Esophagus (tissue), 2 donors: ENCODE measurements at regions not wholly inside any gene's neighbourhood (a gene's known extent, or its start where the extent isn't known, plus 50 kb on each side); places are given as distances from the start of the nearest gene placed in this dataset.

ENCODE experiments used
- H3K27ac ChIP-seq, 2 donors: one replicate each; pipeline ENCODE4 v1.5.1; 2013; ENCODE audit warnings: low read depth in 2 of 2, mild to moderate bottlenecking in 2 of 2, inconsistent platforms in 1 of 2, low read length in 1 of 2, moderate library complexity in 1 of 2
- H3K27me3 ChIP-seq, 2 donors: one replicate each; pipeline ENCODE4 v1.6.1; 2013; ENCODE audit warnings: low read length in 2 of 2, control low read depth in 1 of 2, mild to moderate bottlenecking in 1 of 2; ENCODE audit not compliant: insufficient read depth in 2 of 2, control insufficient read depth in 1 of 2
- H3K36me3 ChIP-seq, 2 donors: one replicate each; pipeline ENCODE4 v1.6.1; 2013; ENCODE audit warnings: low read length in 1 of 2; ENCODE audit not compliant: control insufficient read depth in 2 of 2, insufficient read depth in 2 of 2
- H3K4me1 ChIP-seq, 2 donors: one replicate each; pipeline ENCODE4 v1.6.1; 2013; ENCODE audit warnings: low read length in 1 of 2; ENCODE audit not compliant: control insufficient read depth in 2 of 2, insufficient read depth in 2 of 2
- H3K4me3 ChIP-seq, 2 donors: one replicate each; pipeline ENCODE4 v1.5.1; 2013; ENCODE audit warnings: low read length in 2 of 2, mild to moderate bottlenecking in 2 of 2, low read depth in 1 of 2, moderate library complexity in 1 of 2
- H3K9me3 ChIP-seq, 2 donors: one replicate each; pipeline ENCODE4 v1.6.1; 2013; ENCODE audit warnings: mild to moderate bottlenecking in 2 of 2, low read depth in 1 of 2, low read length in 1 of 2, moderate library complexity in 1 of 2; ENCODE audit not compliant: control insufficient read depth in 2 of 2, insufficient read depth in 1 of 2
- WGBS, 2 donors: extraction: QIAGEN DNeasy Blood & Tissue Kit; methylation state at CpG; one replicate each; pipeline ENCODE4 v1.1.7; 2013; 5-methylcytosine and 5-hydroxymethylcytosine counted together
- donor health status: healthy with polysubstance abuse.
- donor health status: Bipolar disorder and iron deficiency.

GRCh38 chr11:79990141-79990540 lies 549.3 kb upstream of the TENM4 start:
- Histone ChIP-seq H3K27me3 (no peaks in the 10 kb centered on the region), H3K4me1 (no peaks in the 10 kb centered on the region), H3K36me3 (no peaks in the 10 kb centered on the region), H3K27ac (no peak overlapping the region), H3K4me3 (no peak overlapping the region), H3K9me3 (no peaks in the 10 kb centered on the region)
- WGBS, 2 donors = 76 to 86% methylated on average over 3 of the region's 3 CpGs

GRCh38 chr11:79982185-79982584 lies 541.4 kb upstream of the TENM4 start:
- H3K27me3 ChIP-seq = no peaks in the 10 kb centered on the region
- H3K9me3 ChIP-seq = no peaks in the 10 kb centered on the region
- no peaks in the 10 kb centered on the region for H3K36me3 ChIP-seq
- H3K27ac ChIP-seq = no peak overlapping the region
- 89 to 92% methylated on average over 4 of the region's 4 CpGs for WGBS, 2 donors
- H3K4me3 ChIP-seq = no peak overlapping the region
- H3K4me1 ChIP-seq = no peaks in the 10 kb centered on the region

- H3K36me3 ChIP-seq = no peaks in the 10 kb centered on the region
- H3K4me3 ChIP-seq = no peak overlapping the region
- H3K4me1 ChIP-seq = no peaks in the 10 kb centered on the region
- H3K27ac ChIP-seq = no peak overlapping the region
- H3K9me3 ChIP-seq = no peaks in the 10 kb centered on the region
- H3K27me3 ChIP-seq = no peaks in the 10 kb centered on the region
These were observed 540.1 kb upstream of the TENM4 start for GRCh38 chr11:79980916-79981315.

DNA sequence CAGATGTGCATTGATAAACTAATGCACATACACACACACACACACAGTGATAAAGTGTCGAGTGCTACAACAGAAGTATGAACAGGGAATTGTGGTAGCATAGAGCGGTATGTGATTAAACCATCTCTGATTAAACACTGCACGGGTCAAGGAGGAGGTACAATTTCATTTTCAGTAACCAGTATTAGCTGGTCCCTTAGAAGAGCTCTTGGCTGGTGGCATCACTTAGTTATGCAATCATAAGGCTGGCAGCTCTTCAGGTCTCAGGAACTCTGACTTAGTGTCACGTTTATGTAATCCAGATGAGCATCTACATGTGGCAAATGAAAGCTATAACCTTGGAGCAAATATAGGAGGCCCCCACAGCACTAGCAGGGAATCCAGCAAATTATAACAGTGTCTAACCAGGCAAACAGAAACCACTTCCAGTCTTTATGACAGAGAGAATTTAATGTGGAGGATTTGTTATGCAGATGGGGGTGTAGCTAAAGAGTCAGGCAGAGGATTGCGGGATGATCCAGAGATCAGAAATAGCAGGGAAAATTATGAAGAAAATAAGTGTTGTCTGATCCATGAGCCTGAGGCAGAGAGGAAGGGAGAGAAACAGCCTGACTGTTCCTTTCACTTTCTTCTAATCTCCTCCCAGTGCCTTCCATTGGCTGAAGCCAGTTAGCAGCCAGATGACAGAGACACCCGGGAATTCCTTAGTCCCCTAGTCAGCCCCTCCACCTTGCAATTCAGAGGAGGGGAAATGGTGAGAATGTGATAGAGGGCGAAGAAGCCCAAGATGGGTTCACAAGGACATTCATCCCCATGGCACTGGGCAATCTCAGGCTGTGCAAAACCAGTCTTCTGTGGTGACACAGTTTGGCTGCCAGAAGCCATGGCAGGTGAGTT lies 533.1 kb upstream of the TENM4 start:
- Histone ChIP-seq H3K9me3 (no peaks in the 10 kb centered on the region), H3K4me1 (no peaks in the 10 kb centered on the region), H3K4me3 (no peak overlapping the region), H3K36me3 (no peaks in the 10 kb centered on the region), H3K27ac (no peak overlapping the region), H3K27me3 (no peaks in the 10 kb centered on the region)
- 34 to 35% methylated on average over 7 of the region's 7 CpGs for WGBS, 2 donors

DNA sequence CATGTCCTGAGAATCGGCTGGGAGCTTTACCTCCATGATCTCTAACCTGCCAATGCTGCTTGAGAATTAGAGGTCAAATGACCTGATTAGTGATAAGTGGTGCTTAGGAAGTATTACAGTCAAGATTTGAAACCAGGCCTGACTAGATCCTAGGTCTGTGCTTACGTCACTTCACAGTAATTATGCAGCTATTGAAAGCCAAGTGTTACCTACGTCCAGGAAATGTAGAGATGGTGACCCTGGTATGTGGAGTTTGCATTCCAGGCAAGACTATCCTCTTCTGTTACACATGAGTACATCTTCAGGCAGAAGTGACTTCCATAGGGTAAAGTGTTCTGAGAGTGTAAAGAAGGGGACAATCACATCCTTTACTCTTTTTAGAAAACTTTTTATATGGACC lies 530.4 kb upstream of the TENM4 start:
- H3K27me3 ChIP-seq = no peaks in the 10 kb centered on the region
- H3K4me1 ChIP-seq = no peaks in the 10 kb centered on the region
- no peaks in the 10 kb centered on the region for H3K36me3 ChIP-seq
- no peaks in the 10 kb centered on the region for H3K9me3 ChIP-seq
- WGBS, 2 donors = 70 to 72% methylated on average over 3 of the region's 3 CpGs
- H3K27ac ChIP-seq = no peak overlapping the region
- no peak overlapping the region for H3K4me3 ChIP-seq

DNA sequence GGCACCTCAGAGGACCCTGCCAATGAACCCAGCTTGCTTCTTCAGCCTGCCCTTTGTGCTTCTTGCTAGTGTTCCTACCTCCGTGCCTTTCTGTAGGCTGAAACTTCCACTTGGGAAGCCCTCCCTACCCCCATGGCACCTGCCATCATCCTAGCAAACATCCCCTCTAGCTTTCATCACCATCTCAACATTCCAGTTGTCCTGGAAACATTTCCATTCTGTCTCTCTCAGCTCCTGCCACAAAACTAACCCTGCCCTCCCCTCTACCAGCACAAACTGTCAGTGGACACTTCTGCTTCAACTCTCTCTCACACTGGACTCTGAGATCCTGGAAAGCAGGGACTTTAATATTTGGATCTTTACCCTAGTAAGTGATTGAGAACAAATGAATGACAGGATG lies 525.8 kb upstream of the TENM4 start:
- Histone ChIP-seq H3K27ac (no peak overlapping the region), H3K4me3 (no peak overlapping the region), H3K36me3 (no peaks in the 10 kb centered on the region), H3K9me3 (no peaks in the 10 kb centered on the region), H3K27me3 (no peaks in the 10 kb centered on the region), H3K4me1 (no peaks in the 10 kb centered on the region)
- 80 to 81% methylated on average over 1 of the region's 1 CpG for WGBS, 2 donors

DNA sequence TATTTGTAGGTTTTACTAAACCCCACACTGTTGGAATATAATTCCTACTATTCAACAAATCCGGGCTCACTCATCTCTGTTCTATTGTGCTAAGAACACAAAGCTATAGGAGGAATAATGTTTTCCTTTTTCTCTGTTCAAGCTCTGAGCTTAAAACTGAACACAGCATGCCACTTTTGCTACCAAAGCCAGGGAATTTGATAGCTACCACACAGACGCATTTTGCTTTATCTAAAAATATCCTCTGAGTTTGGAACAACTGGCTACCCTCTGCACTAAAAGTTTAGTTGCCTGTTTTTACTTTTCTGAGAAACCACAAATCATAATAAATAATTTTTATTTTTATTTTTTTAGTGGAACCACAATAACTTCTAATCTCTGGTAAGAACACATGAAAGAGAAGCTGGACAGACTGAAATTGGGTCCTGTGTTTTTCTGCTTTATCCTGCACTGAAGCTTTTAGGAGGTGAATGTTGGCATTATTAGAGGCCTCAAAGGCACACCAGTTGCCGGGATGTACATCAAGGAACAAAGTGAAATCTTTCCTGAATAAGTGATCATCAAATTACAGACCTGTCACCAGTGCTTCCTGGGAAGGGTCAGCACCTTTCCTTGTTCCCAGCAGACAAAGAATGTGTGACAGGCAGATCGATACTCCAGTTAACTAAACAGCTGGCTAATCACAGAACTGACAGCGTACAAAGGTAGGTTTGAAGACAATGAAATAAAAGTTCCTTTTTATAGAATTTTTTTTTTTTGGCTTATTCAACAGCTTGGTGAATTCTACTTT lies 523.2 kb upstream of the TENM4 start:
- Histone ChIP-seq H3K27ac (no peak overlapping the region), H3K4me1 (no peaks in the 10 kb centered on the region), H3K9me3 (peaks cover 0 to 2% of the 10 kb centered on the region in 2 donors), H3K36me3 (no peaks in the 10 kb centered on the region), H3K4me3 (no peak overlapping the region), H3K27me3 (no peaks in the 10 kb centered on the region)
- 56 to 59% methylated on average over 5 of the region's 5 CpGs for WGBS, 2 donors

- no peaks in the 10 kb centered on the region for H3K4me1 ChIP-seq
- H3K36me3 ChIP-seq = no peaks in the 10 kb centered on the region
- no peak overlapping the region for H3K4me3 ChIP-seq
- no peaks in the 10 kb centered on the region for H3K27me3 ChIP-seq
- peaks cover 0 to 2% of the 10 kb centered on the region in 2 donors for H3K9me3 ChIP-seq
- no peak overlapping the region for H3K27ac ChIP-seq
These were observed 519.6 kb upstream of the TENM4 start for GRCh38 chr11:79960461-79960860.

GRCh38 chr11:79959318-79959717 lies 518.5 kb upstream of the TENM4 start:
- 62 to 91% methylated on average over 2 of the region's 2 CpGs for WGBS, 2 donors

More at GRCh38 chr11:79959318-79959717, 518.5 kb upstream of the TENM4 start:
- Histone ChIP-seq H3K4me3 (no peak overlapping the region), H3K27me3 (no peaks in the 10 kb centered on the region), H3K9me3 (peaks cover 0 to 2% of the 10 kb centered on the region in 2 donors), H3K27ac (no peak overlapping the region), H3K4me1 (no peaks in the 10 kb centered on the region), H3K36me3 (no peaks in the 10 kb centered on the region)
